Stimulated activated CD8-positive, alpha-beta memory T cell treated with anti-CD3 and anti-CD28 coated beads, Interleukin-15, amount 100 ng/mL, for 48 hours (primary cell): ENCODE measurements at regions not wholly inside any gene's neighbourhood (a gene's known extent, or its start where the extent isn't known, plus 50 kb on each side); places are given as distances from the start of the nearest gene placed in this dataset.
"Not testable (repeated sequence)": the region's sequence is repeated elsewhere in the genome, so short reads cannot be mapped to it uniquely, and the experiment has no call there.

ENCODE experiments used
- DNase-seq, 2 donors: peaks; one replicate each; pipeline ENCODE4 v3.0.0-alpha.2; 2020; ENCODE audit warnings: low read depth in 2 of 2

GRCh38 chr4:24208691-24209090 is 318.8 kb upstream of the PPARGC1A start:
- no peak for DNase-seq

- not testable (repeated sequence) for DNase-seq
These were observed 314.9 kb upstream of the PPARGC1A start for GRCh38 chr4:24204708-24205107.

- DNase-seq = no peak
These were observed 314.1 kb upstream of the PPARGC1A start for GRCh38 chr4:24203926-24204325.

- DNase-seq = no peak
These were observed 312.7 kb upstream of the PPARGC1A start for GRCh38 chr4:24202579-24202978.

GRCh38 chr4:24197955-24198354 is 308.1 kb upstream of the PPARGC1A start:
- no peak for DNase-seq

- DNase-seq = no peak
These were observed 306.9 kb upstream of the PPARGC1A start for GRCh38 chr4:24196785-24197184.

GRCh38 chr4:24195991-24196736 is 306.3 kb upstream of the PPARGC1A start:
- DNase-seq = no peak

- no peak for DNase-seq
These were observed 302.3 kb upstream of the PPARGC1A start for GRCh38 chr4:24192018-24192641.

GRCh38 chr4:24190761-24191695 is 301.2 kb upstream of the PPARGC1A start:
- DNase-seq = no peak

- DNase-seq = no peak
These were observed 298.6 kb upstream of the PPARGC1A start for GRCh38 chr4:24188459-24188858.

GRCh38 chr4:24186466-24186865 is 296.6 kb upstream of the PPARGC1A start:
- no peak for DNase-seq

- no peak for DNase-seq
These were observed 291.2 kb upstream of the PPARGC1A start for GRCh38 chr4:24181005-24181404.

- no peak for DNase-seq
These were observed 290.7 kb upstream of the PPARGC1A start for GRCh38 chr4:24180586-24180985.

- DNase-seq = no peak
These were observed 289.5 kb upstream of the PPARGC1A start for GRCh38 chr4:24179201-24179840.

- not testable (repeated sequence) for DNase-seq
These were observed 287.6 kb upstream of the PPARGC1A start for GRCh38 chr4:24177443-24177842.

- no peak for DNase-seq
These were observed 285.9 kb upstream of the PPARGC1A start for GRCh38 chr4:24175707-24176106.

GRCh38 chr4:24174602-24175001 is 284.8 kb upstream of the PPARGC1A start:
- no peak for DNase-seq

GRCh38 chr4:24172406-24172805 is 282.6 kb upstream of the PPARGC1A start:
- DNase-seq = no peak

- no peak for DNase-seq
These were observed 280.1 kb upstream of the PPARGC1A start for GRCh38 chr4:24169956-24170355.

GRCh38 chr4:24168658-24169057 is 278.8 kb upstream of the PPARGC1A start:
- no peak for DNase-seq

GRCh38 chr4:24166501-24166900 is 276.7 kb upstream of the PPARGC1A start:
- DNase-seq = no peak

GRCh38 chr4:24164797-24165196 is 274.9 kb upstream of the PPARGC1A start:
- no peak for DNase-seq
